Activated naive CD4-positive, alpha-beta T cell treated with anti-CD3 and anti-CD28 coated beads, Interleukin-2, amount 50 U/mL, for 24 hours (primary cell): ENCODE measurements at regions not wholly inside any gene's neighbourhood (a gene's known extent, or its start where the extent isn't known, plus 50 kb on each side); places are given as distances from the start of the nearest gene placed in this dataset.

Experiments used
- H3K27ac Mint-ChIP-seq: one replicate; pipeline ENCODE4 v1.8.0; 2021; ENCODE audit warnings: mild to moderate bottlenecking, mixed read lengths
- H3K27me3 Mint-ChIP-seq: one replicate; pipeline ENCODE4 v1.8.0; 2021; ENCODE audit warnings: mixed read lengths
- H3K36me3 Mint-ChIP-seq: one replicate; pipeline ENCODE4 v1.8.0; 2021; ENCODE audit warnings: mixed read lengths
- H3K4me1 Mint-ChIP-seq: one replicate; pipeline ENCODE4 v1.8.0; 2021; ENCODE audit warnings: mixed read lengths
- H3K4me3 Mint-ChIP-seq: one replicate; pipeline ENCODE4 v1.8.0; 2021; ENCODE audit warnings: mild to moderate bottlenecking, mixed read lengths
- H3K9me3 Mint-ChIP-seq: one replicate; pipeline ENCODE4 v1.8.0; 2021; ENCODE audit warnings: mixed read lengths

DNA sequence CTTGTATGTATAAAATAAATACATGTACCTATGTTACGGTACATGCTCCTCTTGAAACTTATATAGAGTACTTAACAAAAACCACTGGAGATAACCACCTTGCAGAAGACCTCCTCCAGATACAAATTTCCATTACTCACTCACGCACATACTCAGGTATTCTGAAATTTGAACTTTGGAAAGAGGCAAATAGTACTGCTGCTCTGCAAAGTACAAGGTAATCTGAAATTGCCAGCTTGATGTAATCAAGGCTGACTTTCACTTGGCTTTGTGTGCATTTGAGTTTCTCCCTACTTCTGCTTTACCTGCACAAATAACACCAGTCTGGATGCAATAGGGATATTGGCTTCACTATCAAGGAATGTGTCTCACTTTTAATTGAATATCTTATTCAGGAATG lies 123.6 kb downstream of the FOXA2 start:
- Mint-ChIP-seq H3K4me1 (no peaks in the 10 kb centered on the region), H3K27ac (no peak overlapping the region), H3K4me3 (no peak overlapping the region), H3K36me3 (no peaks in the 10 kb centered on the region), H3K9me3 (peaks cover 5% of the 10 kb centered on the region), H3K27me3 (no peaks in the 10 kb centered on the region)

DNA sequence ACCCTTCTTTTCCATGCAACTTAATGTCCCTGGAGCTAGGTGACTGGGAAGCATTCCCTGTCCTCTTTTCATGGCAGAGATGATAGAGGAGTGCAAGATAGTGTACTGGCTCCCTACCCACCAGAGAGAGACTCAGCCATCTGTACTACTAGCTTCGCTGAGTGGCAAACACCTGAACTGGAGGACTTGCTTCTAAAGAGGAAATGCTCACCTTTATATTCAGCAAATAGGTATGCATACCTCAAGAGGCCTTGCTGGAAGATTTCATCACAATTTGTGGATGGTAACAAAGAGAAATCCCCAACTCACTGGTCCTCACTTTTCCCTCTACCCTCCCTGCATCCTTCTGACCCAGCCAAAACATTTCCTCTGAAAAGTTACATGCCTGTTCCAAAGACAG lies 124.1 kb downstream of the FOXA2 start:
- Mint-ChIP-seq H3K36me3 (no peaks in the 10 kb centered on the region), H3K4me3 (no peak overlapping the region), H3K9me3 (peaks cover 5% of the 10 kb centered on the region), H3K27me3 (no peaks in the 10 kb centered on the region), H3K27ac (no peak overlapping the region), H3K4me1 (no peaks in the 10 kb centered on the region)

DNA sequence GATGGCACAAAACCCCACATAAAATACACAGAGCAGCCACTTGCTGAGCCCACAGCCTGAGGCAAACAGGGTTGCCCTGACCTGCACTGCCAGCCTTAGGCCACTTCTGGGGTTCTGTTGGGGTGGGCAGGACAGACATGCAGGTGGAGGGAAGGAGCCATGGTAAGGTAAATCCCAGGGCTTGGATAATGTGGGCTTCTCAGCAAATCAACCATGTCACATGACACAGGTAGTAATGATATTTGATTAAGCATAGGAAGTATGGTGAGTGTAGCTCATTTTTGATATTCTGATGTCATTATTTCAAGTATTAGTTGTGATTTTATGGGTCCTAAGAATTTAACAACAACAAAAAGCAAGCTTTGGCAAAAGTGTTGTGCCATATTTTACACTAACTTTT lies 124.6 kb downstream of the FOXA2 start:
- Mint-ChIP-seq H3K36me3 (no peaks in the 10 kb centered on the region), H3K27ac (no peak overlapping the region), H3K9me3 (peaks cover 5% of the 10 kb centered on the region), H3K4me3 (no peak overlapping the region), H3K4me1 (no peaks in the 10 kb centered on the region), H3K27me3 (no peaks in the 10 kb centered on the region)

DNA sequence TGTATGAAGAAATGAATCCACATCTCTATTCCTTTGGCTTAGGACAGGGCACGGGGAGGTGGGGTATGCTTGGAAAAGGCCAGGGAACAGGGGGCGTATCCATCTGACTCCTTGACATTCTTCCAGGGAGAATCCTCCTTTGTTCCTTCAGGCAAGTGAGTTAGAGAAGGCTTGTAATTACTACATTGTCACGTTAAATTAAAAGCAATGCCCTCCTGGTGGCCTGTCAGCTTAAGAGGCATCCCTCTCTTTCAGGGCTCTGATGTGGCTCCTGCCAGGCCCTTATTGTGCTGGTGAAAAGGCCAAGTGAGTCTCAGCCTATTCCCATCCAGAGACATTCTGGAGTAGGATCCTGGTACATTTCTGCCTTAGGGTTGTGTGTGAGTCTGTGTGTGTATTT lies 128.3 kb downstream of the FOXA2 start:
- H3K36me3 Mint-ChIP-seq: no peaks in the 10 kb centered on the region
- no peak overlapping the region for H3K27ac Mint-ChIP-seq
- H3K9me3 Mint-ChIP-seq: no peaks in the 10 kb centered on the region
- H3K27me3 Mint-ChIP-seq: no peaks in the 10 kb centered on the region
- no peak overlapping the region for H3K4me3 Mint-ChIP-seq
- H3K4me1 Mint-ChIP-seq: no peaks in the 10 kb centered on the region

DNA sequence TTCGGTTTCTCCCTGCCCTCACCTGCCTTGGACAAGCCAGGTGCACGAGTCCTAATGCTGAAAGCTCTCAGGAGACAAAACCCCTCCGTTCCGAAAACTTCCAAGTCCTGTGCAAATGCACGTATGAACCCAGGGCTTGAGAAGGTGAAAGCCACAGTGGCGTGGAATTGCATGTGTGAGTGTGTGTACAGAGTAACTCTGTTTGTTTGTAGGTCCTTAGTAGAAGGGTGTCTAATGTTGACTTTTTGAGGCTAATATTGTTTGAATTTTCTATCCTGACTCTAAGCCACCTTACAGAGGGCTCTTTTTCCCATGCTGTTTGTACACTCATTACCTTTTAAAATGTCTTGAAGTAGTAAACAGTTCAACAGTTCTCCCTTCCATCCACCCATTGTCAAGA lies 129.1 kb downstream of the FOXA2 start:
- Mint-ChIP-seq H3K9me3 (no peaks in the 10 kb centered on the region), H3K4me3 (no peak overlapping the region), H3K4me1 (no peaks in the 10 kb centered on the region)

DNA sequence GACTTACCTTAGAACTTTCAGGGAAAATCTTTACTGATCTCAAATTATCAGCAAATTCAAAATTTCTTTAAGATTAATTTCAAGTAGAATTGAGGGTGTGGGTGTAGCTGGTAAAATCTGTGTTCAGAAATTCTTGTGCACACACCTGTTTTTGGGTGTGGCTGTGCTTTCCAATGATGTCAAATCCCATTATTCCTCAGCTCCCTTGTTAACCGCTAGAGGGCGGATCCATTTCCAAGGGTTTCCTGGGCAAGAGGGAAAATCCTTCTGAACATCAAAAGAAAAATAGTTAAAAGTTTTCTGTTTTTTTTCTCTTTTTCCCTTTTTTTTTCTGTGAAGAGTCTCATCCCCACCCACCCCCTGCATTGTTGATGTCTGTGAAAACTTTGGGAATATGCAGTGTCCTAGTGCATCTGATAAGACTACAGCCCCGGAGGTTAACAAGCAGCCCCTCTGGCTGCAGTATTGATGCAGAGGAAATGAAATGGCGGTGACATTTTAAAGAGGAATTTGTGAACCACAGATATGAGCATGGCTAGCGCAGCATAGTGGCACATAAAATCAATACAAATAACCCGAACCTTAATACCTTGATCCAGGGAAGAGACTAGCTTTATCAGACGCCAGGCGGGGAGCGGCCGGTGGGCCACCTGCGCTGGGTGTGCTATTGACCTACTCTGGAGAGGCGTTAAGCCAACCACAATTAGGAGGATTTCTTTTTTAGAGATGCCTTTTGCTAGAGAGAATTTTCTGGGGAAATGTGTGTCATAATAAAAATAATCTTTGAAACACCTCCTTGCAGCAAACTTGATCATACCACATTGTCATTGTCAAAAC lies 130.9 kb downstream of the FOXA2 start:
- Mint-ChIP-seq H3K27ac (no peak overlapping the region), H3K9me3 (no peaks in the 10 kb centered on the region), H3K4me1 (no peaks in the 10 kb centered on the region), H3K4me3 (no peak overlapping the region), H3K27me3 (no peaks in the 10 kb centered on the region), H3K36me3 (no peaks in the 10 kb centered on the region)

More for the DNA sequence above, 129.1 kb downstream of the FOXA2 start:
- no peak overlapping the region for H3K27ac Mint-ChIP-seq
- no peaks in the 10 kb centered on the region for H3K27me3 Mint-ChIP-seq
- H3K36me3 Mint-ChIP-seq: no peaks in the 10 kb centered on the region

DNA sequence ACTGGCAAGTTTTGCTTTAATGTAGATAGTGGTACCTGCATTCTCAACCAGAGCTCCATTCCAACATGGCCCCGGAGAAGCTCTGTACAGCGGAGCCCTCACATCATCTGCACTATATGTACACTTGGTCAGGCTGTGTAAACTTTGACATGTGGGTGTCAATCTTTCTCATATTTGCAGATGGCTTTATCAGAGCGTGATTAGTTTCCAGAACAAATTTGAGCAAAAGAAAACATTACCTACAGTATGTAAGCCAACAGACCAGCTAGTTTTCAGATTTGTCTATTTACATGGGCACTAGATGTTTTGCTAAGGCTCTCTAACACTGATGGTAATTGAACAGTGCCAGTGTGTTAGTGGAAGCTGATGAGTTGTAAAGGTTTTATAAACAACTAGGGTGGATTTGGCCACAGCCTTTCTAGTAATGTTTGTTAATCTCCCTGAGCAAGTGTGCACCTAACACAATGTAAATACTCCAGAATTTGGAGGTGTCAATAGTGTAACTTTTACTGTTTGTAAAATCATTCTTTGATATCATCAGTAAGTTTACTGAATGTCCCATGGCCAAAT lies 131.8 kb downstream of the FOXA2 start:
- H3K36me3 Mint-ChIP-seq: no peaks in the 10 kb centered on the region
- H3K4me3 Mint-ChIP-seq: no peak overlapping the region
- H3K9me3 Mint-ChIP-seq: no peaks in the 10 kb centered on the region
- no peaks in the 10 kb centered on the region for H3K27me3 Mint-ChIP-seq
- H3K27ac Mint-ChIP-seq: no peak overlapping the region
- no peaks in the 10 kb centered on the region for H3K4me1 Mint-ChIP-seq

DNA sequence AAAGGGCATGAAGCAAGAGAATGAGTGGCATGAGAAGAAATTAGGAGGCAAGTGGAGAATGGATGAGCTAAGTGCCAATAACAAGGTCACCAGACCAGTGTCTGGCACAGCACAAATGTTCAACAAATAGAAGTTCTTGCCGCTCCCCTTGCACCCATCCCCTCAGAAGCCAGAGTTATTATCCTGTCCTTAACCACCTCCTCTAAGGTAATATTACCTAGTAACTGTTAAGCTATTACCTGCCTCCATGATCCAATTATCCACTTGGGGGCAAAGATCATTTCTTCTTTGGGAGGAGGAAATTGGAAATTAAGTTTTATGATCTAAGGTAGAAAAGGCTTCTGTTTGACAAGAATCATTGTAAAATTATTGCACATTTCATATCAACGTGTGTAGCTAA lies 133.8 kb downstream of the FOXA2 start:
- Mint-ChIP-seq H3K4me1 (no peaks in the 10 kb centered on the region), H3K36me3 (no peaks in the 10 kb centered on the region), H3K27ac (no peak overlapping the region), H3K27me3 (no peaks in the 10 kb centered on the region), H3K4me3 (no peak overlapping the region), H3K9me3 (no peaks in the 10 kb centered on the region)

DNA sequence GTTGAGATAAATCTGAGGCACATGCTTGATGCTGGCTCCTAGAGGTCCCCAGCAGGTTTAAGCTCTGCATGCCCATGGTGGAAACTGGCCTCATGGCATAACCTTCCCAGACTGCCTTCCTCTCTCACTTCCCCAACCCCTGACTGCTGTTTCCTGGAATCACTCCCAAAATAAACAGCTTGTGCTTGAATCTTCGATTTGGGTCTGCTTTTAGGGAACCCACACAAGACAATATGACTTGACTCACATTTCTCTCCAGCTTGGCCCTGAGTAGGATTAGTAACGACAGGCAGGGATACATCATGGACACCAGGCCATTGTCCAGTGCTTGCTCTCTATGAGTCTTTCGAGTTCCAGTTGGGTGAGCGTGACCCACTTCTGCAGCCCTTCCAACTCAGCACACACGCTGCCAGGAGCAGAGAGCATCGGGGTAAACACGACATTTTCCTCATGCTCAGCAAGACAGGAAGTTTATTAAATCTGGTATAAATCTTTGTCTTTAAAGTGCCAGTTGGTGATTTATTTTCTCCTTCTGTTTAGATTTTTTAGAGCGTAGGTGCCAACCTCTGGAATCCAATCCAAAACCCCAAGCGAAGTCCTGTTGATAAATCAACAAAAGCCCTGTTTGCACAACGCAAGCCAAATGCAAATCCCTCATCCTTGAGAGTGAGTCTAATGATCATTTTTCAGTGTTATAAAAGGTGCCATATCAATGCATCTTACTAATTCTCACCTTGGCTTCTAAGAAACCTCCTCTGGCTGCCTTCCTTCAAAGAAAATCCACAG lies 135.0 kb downstream of the FOXA2 start:
- H3K4me1 Mint-ChIP-seq: no peaks in the 10 kb centered on the region
- peaks cover 7% of the 10 kb centered on the region for H3K9me3 Mint-ChIP-seq
- H3K4me3 Mint-ChIP-seq: no peak overlapping the region
- no peaks in the 10 kb centered on the region for H3K27me3 Mint-ChIP-seq
- no peaks in the 10 kb centered on the region for H3K36me3 Mint-ChIP-seq
- H3K27ac Mint-ChIP-seq: no peak overlapping the region

DNA sequence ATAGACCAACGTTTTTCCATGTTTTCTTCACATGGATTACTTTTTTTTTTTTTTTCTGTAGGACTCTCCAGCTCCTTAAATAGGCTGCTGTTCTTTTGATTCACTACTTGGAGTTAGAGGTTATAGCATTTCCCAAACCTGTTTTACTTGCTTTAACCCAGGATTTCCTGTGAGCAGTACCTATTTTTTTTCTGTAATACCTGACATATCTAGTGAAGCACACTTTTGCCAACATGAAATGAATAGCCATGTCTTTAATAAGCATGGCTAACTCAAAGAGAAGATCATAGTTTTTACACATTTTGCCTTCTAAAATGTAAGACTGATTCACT lies 137.0 kb downstream of the FOXA2 start:
- Mint-ChIP-seq H3K4me3 (no peak overlapping the region), H3K27ac (no peak overlapping the region), H3K27me3 (no peaks in the 10 kb centered on the region), H3K4me1 (no peaks in the 10 kb centered on the region), H3K9me3 (peaks cover 7% of the 10 kb centered on the region), H3K36me3 (no peaks in the 10 kb centered on the region)

DNA sequence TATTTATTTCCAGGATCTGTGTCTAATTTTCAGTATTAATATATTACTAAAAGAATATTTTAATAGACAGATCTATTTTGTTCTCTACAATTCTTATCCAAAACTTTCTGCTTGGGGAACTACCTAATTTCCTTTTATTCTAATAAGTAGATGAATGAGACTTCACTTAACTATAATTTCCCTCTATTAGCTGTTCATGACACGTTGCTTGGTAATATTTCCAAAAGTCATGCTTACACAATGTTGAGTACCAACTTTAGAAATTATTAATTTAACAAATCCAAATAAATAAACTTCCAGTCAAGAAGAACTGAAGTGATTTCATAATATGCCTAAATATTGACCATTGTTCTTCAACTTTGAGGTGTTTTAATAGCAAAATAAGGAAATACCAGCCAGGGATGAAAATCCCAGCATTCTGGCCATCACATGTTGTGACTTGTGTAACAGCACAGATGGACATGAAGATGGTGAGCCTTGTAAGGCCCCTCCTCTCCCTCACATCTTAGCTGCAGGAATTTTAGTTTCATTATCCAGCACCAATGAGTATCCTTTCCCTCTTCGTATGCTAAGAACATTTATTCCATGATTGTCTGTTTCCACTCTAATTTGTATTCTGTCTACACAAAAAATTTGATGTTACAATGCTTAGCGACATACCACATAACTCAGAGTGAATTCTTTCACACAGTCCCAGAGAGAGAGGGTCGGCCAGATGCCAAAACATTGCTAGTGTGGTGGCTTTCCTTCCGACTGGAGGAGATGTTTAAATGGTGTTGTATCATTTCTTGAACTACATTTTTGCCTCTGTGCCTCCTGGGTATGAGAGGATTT lies 137.5 kb downstream of the FOXA2 start:
- no peak overlapping the region for H3K27ac Mint-ChIP-seq
- H3K36me3 Mint-ChIP-seq: no peaks in the 10 kb centered on the region
- H3K4me3 Mint-ChIP-seq: no peak overlapping the region
- peaks cover 7% of the 10 kb centered on the region for H3K9me3 Mint-ChIP-seq
- peaks cover under 1% of the 10 kb centered on the region for H3K27me3 Mint-ChIP-seq
- no peaks in the 10 kb centered on the region for H3K4me1 Mint-ChIP-seq

DNA sequence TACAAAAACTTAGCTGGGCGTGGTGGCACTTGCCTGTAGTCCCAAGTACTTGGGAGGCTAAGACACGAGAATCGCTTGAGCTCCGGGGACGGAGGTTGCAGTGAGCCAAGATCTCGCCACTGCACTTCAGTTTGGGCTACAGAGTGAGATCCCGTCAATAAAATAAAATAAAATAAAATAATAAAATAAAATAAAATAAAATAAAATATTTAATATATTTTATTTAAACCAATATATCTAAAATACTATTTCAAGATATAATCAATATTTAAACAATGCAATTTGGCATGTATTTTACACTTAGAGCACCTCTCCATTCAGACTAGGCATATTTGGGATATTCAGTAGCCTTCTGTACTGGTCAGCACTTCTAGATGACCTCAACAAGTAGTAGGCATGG lies 142.1 kb downstream of the FOXA2 start:
- H3K27me3 Mint-ChIP-seq: peaks cover 2% of the 10 kb centered on the region
- H3K4me1 Mint-ChIP-seq: no peaks in the 10 kb centered on the region
- H3K27ac Mint-ChIP-seq: no peak overlapping the region
- H3K9me3 Mint-ChIP-seq: peaks cover 7% of the 10 kb centered on the region
- no peaks in the 10 kb centered on the region for H3K36me3 Mint-ChIP-seq
- no peak overlapping the region for H3K4me3 Mint-ChIP-seq

DNA sequence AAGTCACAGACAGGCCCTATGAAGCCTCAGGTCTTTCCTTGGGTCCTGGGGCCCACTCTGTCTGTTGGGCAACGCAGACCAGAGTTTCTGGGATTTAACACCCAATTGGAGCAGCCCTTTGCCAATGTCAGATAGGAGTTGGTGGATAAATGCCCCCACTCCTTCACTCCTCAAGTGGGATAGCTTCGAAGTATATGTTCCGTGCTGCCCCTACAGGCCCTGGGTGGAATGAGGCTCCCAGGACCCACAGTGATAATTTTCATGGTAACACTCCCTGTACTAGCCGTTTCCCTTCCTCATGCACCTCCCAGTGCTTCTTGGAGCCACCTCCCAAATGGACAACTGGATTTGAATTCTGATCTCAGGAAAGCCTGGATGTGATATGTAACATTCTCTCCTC lies 145.4 kb downstream of the FOXA2 start:
- Mint-ChIP-seq H3K4me3 (no peak overlapping the region), H3K27ac (no peak overlapping the region), H3K27me3 (peaks cover 2% of the 10 kb centered on the region), H3K9me3 (no peaks in the 10 kb centered on the region), H3K36me3 (no peaks in the 10 kb centered on the region), H3K4me1 (no peaks in the 10 kb centered on the region)

DNA sequence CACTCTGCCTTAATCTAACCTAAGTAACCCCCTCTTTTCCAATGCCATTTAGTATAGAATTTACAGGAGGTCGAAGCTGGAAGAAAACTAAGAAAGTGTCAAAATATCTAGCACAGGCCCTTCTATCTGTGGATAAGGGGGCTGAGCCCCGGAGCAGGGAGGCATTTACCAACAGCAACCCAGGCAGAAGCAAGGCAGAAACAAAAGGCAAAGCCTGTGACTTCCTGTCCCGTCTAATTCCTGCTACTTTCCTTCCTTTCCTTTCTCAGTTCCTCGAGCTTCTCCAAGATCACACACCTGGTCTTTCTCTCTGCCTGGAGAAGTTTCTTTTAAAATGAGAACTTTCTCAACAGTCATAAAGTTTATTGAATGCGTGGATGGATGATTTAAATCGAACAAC lies 146.0 kb downstream of the FOXA2 start:
- Mint-ChIP-seq H3K9me3 (no peaks in the 10 kb centered on the region), H3K27ac (no peak overlapping the region), H3K36me3 (no peaks in the 10 kb centered on the region), H3K4me1 (no peaks in the 10 kb centered on the region), H3K27me3 (peaks cover 2% of the 10 kb centered on the region), H3K4me3 (no peak overlapping the region)

DNA sequence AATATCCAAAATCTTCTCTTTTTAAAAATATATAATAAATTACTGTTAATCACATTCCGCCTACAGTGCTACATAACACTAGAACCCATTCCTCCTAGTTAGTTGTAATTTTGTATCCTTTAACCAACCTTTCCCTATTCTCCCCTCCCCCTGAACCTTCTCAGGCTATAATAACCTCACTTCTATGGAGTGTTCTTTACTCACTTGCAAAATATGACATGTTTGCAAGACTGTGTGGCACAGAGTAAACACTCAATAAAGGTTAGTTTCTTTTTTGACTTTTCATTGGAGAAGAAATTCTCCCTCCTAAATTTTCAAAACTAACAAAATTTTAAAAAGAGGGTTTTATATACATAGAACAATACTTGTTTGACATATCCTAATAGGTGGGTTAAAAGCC lies 147.0 kb downstream of the FOXA2 start:
- no peak overlapping the region for H3K27ac Mint-ChIP-seq
- no peaks in the 10 kb centered on the region for H3K4me1 Mint-ChIP-seq
- H3K4me3 Mint-ChIP-seq: no peak overlapping the region
- H3K9me3 Mint-ChIP-seq: no peaks in the 10 kb centered on the region
- peaks cover 2% of the 10 kb centered on the region for H3K27me3 Mint-ChIP-seq
- no peaks in the 10 kb centered on the region for H3K36me3 Mint-ChIP-seq
